Immature natural killer cell (primary cell): ENCODE measurements at regions not wholly inside any gene's neighbourhood (a gene's known extent, or its start where the extent isn't known, plus 50 kb on each side); places are given as distances from the start of the nearest gene placed in this dataset.
"Not testable (repeated sequence)": the region's sequence is repeated elsewhere in the genome, so short reads cannot be mapped to it uniquely, and the experiment has no call there.

ENCODE experiments used
- DNase-seq, 3 donors: peaks; one replicate each; pipeline ENCODE4 v3.0.0; 2022; ENCODE audit warnings: mixed read lengths in 1 of 3
- H3K27ac Mint-ChIP-seq, 6 donors: one replicate each; pipeline ENCODE4 v1.8.0; 2020; ENCODE audit warnings: mixed read lengths in 6 of 6, mild to moderate bottlenecking in 5 of 6, inconsistent platforms in 4 of 6, moderate library complexity in 3 of 6
- H3K27me3 Mint-ChIP-seq, 3 donors: one replicate each; pipeline ENCODE4 v1.8.0; 2020 to 2021; ENCODE audit warnings: low read depth in 3 of 3, mild to moderate bottlenecking in 3 of 3, mixed read lengths in 3 of 3, moderate library complexity in 3 of 3, inconsistent platforms in 1 of 3
- H3K36me3 Mint-ChIP-seq, 3 donors: one replicate each; pipeline ENCODE4 v1.8.0; 2020; ENCODE audit warnings: mixed read lengths in 3 of 3, inconsistent platforms in 2 of 3, mild to moderate bottlenecking in 2 of 3
- H3K4me1 Mint-ChIP-seq, 2 donors: one replicate each; pipeline ENCODE4 v1.8.0; 2020; ENCODE audit warnings: inconsistent platforms in 2 of 2, mild to moderate bottlenecking in 2 of 2, mixed read lengths in 2 of 2, moderate library complexity in 1 of 2
- H3K4me3 Mint-ChIP-seq, 5 donors: one replicate each; pipeline ENCODE4 v1.8.0; 2020; ENCODE audit warnings: mild to moderate bottlenecking in 5 of 5, mixed read lengths in 5 of 5, inconsistent platforms in 3 of 5, moderate library complexity in 3 of 5
- H3K9me3 Mint-ChIP-seq, 6 donors: one replicate each; pipeline ENCODE4 v1.8.0; 2020; ENCODE audit warnings: mild to moderate bottlenecking in 6 of 6, mixed read lengths in 6 of 6, inconsistent platforms in 4 of 6, moderate library complexity in 3 of 6

DNA sequence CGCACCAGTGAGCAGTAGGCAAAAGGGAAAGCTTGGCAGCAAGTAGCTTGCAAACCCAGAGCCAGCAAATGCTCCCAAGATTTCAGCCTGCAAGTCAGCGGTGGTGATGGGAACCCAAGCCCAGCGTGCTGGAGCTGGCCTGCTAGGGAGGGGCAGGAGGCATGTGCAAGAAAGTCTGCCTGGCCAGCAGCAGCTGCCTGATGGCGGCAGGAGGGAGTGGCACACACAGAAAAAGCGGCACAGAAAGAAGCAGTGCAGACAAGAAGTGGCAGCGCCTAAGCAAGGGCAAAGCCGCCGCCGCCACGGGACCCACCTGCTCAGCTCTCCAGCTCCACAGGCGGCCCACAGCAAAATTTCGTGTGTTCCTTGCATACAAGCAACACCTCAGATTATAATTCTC lies 1206.5 kb upstream of the PABPC4L start:
- DNase-seq: no peak
- H3K36me3 Mint-ChIP-seq: no peaks in the 10 kb centered on the region
- H3K4me3 Mint-ChIP-seq: no peak overlapping the region
- peaks cover 18 to 56% (median 35%) of the 10 kb centered on the region in 6 donors for H3K9me3 Mint-ChIP-seq
- H3K27ac Mint-ChIP-seq: no peak overlapping the region
- H3K27me3 Mint-ChIP-seq: peaks cover 0 to 1% (median 0%) of the 10 kb centered on the region in 3 donors
- no peaks in the 10 kb centered on the region for H3K4me1 Mint-ChIP-seq

DNA sequence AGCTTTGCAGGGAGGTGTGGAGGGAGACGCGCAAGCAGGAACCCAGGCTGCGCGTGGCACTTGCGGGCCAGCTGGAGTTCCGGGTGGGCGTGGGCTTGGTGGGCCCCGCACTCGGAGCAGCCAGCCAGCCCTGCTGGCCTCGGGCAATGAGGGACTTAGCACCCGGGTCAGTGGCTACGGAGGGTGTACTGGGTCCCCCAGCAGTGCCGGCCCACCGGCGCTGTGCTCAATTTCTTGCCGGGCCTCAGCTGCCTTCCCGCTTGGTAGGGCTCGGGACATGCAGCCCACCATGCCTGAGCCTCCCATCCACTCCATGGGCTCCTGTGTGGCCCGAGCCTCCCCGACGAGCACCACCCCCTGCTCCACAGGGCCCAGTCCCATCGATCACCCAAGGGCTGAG lies 1205.0 kb upstream of the PABPC4L start:
- H3K27ac Mint-ChIP-seq, H3K27me3 Mint-ChIP-seq, H3K4me3 Mint-ChIP-seq, H3K36me3 Mint-ChIP-seq, H3K4me1 Mint-ChIP-seq, DNase-seq: not testable (repeated sequence)
- peaks cover 16 to 53% (median 35%) of the 10 kb centered on the region in 6 donors for H3K9me3 Mint-ChIP-seq

DNA sequence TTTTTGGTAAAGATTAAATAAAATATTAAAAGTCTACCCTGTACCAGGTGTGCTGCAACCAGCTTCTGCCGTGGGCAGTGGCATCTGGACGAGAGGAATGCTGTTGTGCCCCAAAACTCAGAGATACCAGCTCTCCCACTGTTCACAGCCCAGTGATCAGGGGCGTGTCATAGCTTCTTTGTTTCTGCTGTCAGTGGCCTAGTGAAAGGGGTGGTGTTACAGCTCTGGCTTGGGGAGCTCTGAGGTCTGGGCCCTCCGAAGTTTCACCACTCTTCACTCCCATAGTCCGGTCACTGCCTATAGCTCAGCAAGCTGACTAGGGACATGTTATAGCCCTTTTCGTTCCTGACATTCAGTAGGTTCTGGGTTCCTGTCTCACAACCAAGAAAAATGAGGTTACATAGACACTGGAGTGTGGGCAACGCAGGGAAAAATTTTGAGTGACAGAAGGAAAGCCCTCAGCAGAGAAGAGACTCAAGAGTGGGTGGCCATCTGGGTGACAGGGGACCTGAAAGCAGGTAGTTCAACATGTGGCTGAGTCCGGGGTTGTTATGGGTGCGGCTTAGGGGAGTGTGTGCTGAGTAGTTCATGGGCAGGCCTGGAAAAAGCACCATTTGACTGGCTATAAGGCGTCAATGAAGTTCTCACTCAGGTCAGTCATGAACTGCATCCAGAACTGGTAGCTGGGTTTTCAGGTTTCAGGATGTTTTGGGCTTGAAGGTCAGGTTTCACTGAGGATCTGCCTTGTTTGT lies 1184.4 kb upstream of the PABPC4L start:
- H3K9me3 Mint-ChIP-seq: peaks cover 3 to 27% (median 18%) of the 10 kb centered on the region in 6 donors
- H3K4me1 Mint-ChIP-seq: no peaks in the 10 kb centered on the region
- no peak for DNase-seq
- peaks cover 0 to 1% (median 0%) of the 10 kb centered on the region in 3 donors for H3K27me3 Mint-ChIP-seq
- H3K4me3 Mint-ChIP-seq: no peak overlapping the region
- H3K36me3 Mint-ChIP-seq: peaks cover 0 to 4% (median 0%) of the 10 kb centered on the region in 3 donors
- H3K27ac Mint-ChIP-seq: no peak overlapping the region

DNA sequence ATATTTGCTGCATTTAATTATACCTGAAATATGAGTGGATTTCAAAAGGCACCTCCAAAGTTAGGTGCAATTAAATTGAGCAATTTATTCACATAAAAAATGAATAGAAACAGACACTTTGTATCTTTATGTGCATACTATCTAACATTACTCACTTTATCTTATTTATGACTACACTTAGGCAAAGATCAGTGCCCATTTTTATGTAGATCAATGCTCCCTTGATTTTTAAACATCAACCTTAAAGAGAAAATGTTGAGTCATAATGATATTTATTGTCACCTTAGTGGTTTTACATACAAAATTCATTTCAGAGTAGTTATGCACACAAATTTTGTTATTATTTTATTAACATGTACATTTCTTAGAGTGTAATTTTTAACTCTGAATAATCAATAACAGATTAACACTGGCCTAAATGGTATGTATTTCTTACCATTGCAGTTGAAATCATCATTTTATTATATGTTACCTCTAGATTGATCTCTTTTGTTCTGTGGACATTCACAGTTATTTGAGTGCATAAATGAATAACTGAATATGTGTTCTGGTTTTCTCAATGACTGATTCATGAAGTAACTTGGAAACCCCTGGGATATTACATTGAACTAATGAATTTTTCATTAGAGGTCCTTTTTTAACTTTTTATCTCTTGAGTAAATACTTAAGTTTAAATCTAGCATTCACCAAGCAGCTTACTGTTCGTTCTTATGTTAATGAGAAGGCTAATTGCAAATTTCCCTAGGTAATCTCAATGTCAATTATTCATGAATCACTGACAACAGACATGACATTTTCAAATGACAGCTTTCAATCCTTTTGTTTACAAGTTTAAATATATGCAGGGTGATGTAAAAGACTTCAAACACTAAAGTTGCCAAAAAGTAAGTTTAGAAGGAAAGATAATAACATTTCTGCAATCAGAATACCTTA lies 1182.0 kb upstream of the PABPC4L start:
- Mint-ChIP-seq H3K36me3 (peaks cover 0 to 4% (median 0%) of the 10 kb centered on the region in 3 donors), H3K4me3 (no peak overlapping the region), H3K27ac (no peak overlapping the region), H3K9me3 (peaks cover 10 to 37% (median 27%) of the 10 kb centered on the region in 6 donors), H3K27me3 (peaks cover 0 to 4% (median 0%) of the 10 kb centered on the region in 3 donors), H3K4me1 (no peaks in the 10 kb centered on the region)
- no peak for DNase-seq

DNA sequence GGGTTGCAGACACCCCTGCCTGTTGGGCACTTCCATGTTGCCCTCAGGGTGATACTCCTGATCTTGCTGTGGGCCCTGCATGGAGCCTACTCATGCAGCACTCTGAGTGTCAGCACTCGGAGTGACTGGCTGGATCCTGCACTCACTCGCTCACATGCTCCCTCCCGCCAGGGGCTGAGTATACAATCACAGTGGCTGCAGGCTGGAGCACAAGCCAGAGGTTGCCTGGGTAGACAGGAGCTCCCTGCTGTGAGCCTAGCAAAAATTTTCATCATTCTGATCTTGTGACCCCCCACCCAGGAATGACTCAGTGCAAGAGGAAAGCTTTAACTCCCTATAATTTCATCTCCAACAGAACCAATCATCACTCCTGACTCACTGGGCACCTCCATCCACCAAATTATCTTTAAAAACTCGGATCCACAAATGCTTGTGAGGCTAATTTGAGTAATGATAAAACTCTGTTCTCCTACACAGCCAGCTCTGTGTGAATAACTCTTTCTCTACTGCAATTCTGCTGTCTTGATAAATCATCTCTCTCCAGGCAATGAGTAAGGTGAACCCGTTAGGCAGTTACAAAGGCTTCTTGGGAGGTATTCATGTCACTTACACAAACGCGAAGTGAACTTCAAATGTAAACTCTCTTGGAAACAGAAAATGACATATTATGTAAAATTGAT lies 1180.8 kb upstream of the PABPC4L start:
- no peak for DNase-seq
- Mint-ChIP-seq H3K9me3 (peaks cover 17 to 45% (median 32%) of the 10 kb centered on the region in 6 donors), H3K4me3 (no peak overlapping the region), H3K4me1 (no peaks in the 10 kb centered on the region), H3K27me3 (peaks cover 0 to 4% (median 0%) of the 10 kb centered on the region in 3 donors), H3K36me3 (peaks cover 0 to 4% (median 0%) of the 10 kb centered on the region in 3 donors), H3K27ac (no peak overlapping the region)

DNA sequence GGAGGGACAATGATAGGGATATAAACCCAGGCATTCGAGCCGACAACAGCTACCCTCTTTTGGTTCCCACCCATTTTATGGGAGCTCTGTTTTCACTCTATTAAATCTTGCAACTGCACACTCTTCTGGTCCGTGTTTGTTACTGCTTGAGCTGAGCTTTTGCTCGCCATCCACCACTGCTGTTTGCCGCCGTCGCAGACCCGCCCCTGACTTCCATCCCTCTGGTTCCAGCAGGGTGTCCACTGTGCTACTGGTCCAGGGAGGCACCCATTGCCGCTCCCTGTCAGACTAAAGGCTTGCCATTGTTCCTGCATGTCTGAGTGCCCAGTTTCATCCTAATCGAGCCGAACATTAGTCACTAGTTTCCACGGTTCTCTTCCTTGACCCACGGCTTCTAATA lies 1170.5 kb upstream of the PABPC4L start:
- H3K36me3 Mint-ChIP-seq: no peaks in the 10 kb centered on the region
- H3K27ac Mint-ChIP-seq: no peak overlapping the region
- H3K27me3 Mint-ChIP-seq: peaks cover 0 to 2% (median 0%) of the 10 kb centered on the region in 3 donors
- peaks cover 7 to 45% (median 16%) of the 10 kb centered on the region in 6 donors for H3K9me3 Mint-ChIP-seq
- DNase-seq: no peak
- no peaks in the 10 kb centered on the region for H3K4me1 Mint-ChIP-seq
- H3K4me3 Mint-ChIP-seq: no peak overlapping the region

DNA sequence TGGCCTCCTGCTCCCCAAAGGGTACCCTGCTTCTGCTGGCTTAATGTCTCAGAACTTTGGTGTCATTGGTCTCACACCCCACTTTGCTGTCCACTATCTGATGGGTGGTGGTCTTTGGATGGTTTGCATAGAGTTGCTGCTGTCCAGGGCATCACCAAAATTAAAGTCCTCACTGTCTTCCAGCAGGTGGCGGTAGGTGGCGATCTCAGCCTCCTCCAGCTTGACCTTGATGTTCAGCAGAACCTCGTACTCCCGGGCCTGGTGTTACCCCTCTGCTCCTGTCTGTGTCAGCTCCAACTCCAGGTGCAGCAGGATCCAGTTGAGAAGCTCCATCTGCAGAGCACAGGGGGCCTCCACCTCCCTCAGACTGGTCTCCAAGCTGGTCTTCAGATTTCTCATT lies 1169.5 kb upstream of the PABPC4L start:
- Mint-ChIP-seq H3K27me3 (peaks cover 0 to 2% (median 0%) of the 10 kb centered on the region in 3 donors), H3K36me3 (no peaks in the 10 kb centered on the region), H3K4me3 (no peak overlapping the region), H3K4me1 (no peaks in the 10 kb centered on the region), H3K9me3 (peaks cover 6 to 38% (median 16%) of the 10 kb centered on the region in 6 donors), H3K27ac (no peak overlapping the region)
- no peak for DNase-seq

DNA sequence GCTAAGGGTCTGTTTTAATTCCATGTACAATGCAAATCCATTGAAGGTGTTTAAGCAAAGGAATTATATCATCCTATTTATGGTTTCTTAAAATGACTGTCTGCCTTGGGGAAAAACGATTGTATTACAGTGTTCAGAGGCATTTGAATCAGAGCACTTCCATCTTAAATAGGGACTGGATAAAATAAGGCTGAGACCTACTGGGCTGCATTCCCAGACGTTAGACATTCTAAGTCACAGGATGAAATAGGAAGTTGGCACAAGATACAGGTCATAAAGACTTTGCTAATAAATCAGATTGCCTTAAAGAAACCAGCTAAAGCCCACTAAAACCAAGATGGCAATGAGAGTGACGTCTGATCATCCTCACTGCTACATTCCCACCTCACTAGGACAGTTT lies 1167.2 kb upstream of the PABPC4L start:
- Mint-ChIP-seq H3K9me3 (peaks cover 0 to 36% (median 13%) of the 10 kb centered on the region in 6 donors), H3K36me3 (no peaks in the 10 kb centered on the region), H3K27ac (no peak overlapping the region), H3K4me3 (no peak overlapping the region), H3K27me3 (peaks cover 0 to 2% (median 0%) of the 10 kb centered on the region in 3 donors), H3K4me1 (no peaks in the 10 kb centered on the region)
- DNase-seq: no peak

DNA sequence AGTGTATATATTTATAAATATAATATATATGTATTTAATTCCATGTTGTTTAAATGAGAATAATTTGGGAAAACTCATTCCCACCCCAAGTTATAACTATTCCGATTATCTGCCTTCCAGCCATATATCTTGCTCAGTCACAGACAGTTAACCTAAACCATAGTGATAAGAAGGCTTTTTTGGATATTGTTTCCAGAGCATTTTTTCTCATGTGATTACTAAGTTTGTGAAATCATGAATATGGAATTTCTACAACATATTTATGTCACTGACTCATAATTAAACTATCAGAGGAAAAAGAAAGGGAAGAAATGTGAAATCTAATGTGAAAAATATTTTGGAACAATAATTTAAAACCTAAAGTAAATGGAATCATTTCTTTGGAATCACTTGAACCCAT lies 1163.5 kb upstream of the PABPC4L start:
- Mint-ChIP-seq H3K4me1 (no peaks in the 10 kb centered on the region), H3K9me3 (peaks cover 2 to 27% (median 12%) of the 10 kb centered on the region in 6 donors), H3K4me3 (no peak overlapping the region), H3K27me3 (no peaks in the 10 kb centered on the region), H3K27ac (no peak overlapping the region), H3K36me3 (no peaks in the 10 kb centered on the region)
- no peak for DNase-seq

DNA sequence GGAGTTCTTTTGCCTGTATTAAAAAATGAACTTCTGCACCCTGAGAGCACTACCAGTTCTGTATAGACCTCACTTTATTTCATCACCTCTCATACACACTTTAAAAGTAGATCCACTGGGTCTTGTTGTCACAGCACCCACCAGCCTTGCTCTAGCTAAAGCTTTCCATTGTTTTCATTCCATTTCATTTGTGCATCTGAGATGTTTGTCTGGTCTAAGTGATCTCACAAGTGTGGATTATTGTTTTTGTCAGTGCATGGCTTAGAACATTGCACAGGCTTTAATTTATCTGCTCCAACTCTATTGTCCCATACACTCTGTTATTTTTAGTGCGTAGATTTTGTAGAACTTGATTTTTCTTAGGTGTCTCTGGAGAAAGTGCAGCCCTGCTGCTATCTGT lies 1157.5 kb upstream of the PABPC4L start:
- no peak for DNase-seq
- Mint-ChIP-seq H3K36me3 (no peaks in the 10 kb centered on the region), H3K27me3 (no peaks in the 10 kb centered on the region), H3K4me1 (no peaks in the 10 kb centered on the region), H3K9me3 (peaks cover 3 to 23% (median 10%) of the 10 kb centered on the region in 6 donors), H3K4me3 (no peak overlapping the region), H3K27ac (no peak overlapping the region)

DNA sequence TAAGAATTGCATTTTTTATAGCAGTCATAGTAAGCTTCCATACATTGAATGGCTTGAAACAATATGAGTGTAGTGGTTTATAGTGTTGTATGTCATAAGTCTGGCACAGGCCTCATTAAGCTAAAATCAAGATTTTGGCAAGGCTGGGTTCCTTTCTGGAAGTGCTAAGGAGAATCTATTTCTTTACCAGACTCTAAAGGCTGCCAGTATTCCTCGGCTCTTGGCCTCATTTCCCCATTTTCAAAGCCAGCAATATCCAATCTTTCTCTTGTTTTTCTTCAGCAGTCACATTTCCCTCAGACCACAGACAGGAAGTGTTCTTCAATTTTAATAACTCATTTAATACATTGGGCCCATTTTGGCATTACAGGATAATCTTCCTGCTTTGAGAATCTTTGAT lies 1155.5 kb upstream of the PABPC4L start:
- H3K36me3 Mint-ChIP-seq: no peaks in the 10 kb centered on the region
- no peak overlapping the region for H3K4me3 Mint-ChIP-seq
- no peak for DNase-seq
- no peaks in the 10 kb centered on the region for H3K4me1 Mint-ChIP-seq
- peaks cover 0 to 27% (median 7%) of the 10 kb centered on the region in 6 donors for H3K9me3 Mint-ChIP-seq
- H3K27me3 Mint-ChIP-seq: no peaks in the 10 kb centered on the region
- no peak overlapping the region for H3K27ac Mint-ChIP-seq

DNA sequence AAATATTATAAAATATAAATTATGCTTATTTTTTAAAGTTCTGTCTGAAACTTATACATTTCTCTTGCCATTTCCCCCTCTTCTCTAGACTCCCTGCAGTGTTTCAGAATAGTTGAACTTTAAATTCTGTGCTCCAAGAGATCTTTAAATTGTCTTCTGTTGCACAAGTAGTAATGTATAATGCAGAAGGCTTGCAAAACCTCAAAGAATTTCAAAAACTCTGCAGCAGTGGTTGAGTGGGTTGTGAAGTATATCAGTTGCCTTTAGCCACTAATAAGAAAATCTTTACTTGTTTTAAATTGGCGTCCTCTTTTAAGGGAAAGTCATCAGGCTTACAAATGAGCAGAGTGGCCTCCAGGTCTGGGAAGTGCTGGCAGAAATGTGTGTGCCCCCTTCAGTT lies 1153.3 kb upstream of the PABPC4L start:
- Mint-ChIP-seq H3K36me3 (no peaks in the 10 kb centered on the region), H3K9me3 (peaks cover 0 to 24% (median 12%) of the 10 kb centered on the region in 6 donors), H3K4me3 (no peak overlapping the region), H3K4me1 (no peaks in the 10 kb centered on the region), H3K27me3 (no peaks in the 10 kb centered on the region), H3K27ac (no peak overlapping the region)
- no peak for DNase-seq

DNA sequence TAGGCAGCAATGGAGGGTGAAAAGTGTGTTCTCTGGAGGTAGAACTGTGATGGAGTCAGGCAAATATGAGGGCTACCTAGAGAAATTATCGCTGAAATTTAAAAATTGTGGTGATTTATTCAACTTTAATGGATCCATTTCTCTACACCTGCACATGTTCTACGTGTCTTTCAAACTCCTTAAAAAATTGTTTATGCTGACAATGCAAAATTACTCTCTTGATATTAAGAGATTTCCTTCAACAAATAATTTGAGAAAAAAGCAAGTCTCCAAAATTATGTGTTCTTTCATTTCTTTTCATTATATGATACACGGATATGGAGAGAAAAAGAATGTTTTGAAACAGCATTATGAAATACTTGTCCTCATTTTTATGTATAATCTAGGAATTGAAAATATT lies 1151.4 kb upstream of the PABPC4L start:
- peaks cover 0 to 24% (median 10%) of the 10 kb centered on the region in 6 donors for H3K9me3 Mint-ChIP-seq
- no peaks in the 10 kb centered on the region for H3K4me1 Mint-ChIP-seq
- no peak for DNase-seq
- H3K27me3 Mint-ChIP-seq: no peaks in the 10 kb centered on the region
- H3K36me3 Mint-ChIP-seq: no peaks in the 10 kb centered on the region
- H3K4me3 Mint-ChIP-seq: no peak overlapping the region
- no peak overlapping the region for H3K27ac Mint-ChIP-seq

DNA sequence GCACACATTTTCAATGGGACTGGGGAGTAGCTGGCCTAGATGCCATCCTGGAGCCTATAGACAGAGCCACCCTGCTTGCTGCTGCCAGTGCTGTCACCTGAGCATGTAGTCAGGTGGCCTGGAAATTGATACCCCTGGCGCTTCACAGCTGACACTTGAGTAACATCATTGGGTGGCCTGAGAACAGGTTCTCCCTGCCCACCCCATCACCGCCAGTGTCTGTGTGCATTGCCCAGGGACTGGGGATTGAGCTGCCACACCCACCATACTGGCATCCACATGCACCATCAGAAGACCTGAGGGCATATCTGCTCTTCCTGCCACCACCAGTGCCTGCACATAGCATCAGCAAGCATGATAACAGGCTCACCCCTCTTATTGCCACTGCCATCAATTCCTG lies 1142.9 kb upstream of the PABPC4L start:
- DNase-seq: no peak
- no peak overlapping the region for H3K4me3 Mint-ChIP-seq
- no peaks in the 10 kb centered on the region for H3K27me3 Mint-ChIP-seq
- H3K9me3 Mint-ChIP-seq: peaks cover 2 to 30% (median 12%) of the 10 kb centered on the region in 6 donors
- H3K4me1 Mint-ChIP-seq: no peaks in the 10 kb centered on the region
- H3K36me3 Mint-ChIP-seq: no peaks in the 10 kb centered on the region
- no peak overlapping the region for H3K27ac Mint-ChIP-seq
